Heart left ventricle (tissue), 16 donors: ENCODE measurements at regions not wholly inside any gene's neighbourhood (a gene's known extent, or its start where the extent isn't known, plus 50 kb on each side); places are given as distances from the start of the nearest gene placed in this dataset.

ENCODE experiments used
- ATAC-seq, 4 donors: fragments of 200-7000 bp; cut with Tn5 transposase; one replicate each; pipeline ENCODE4 v1.9.1; 2020 to 2022; ENCODE audit warnings: moderate library complexity in 4 of 4, mild to moderate bottlenecking in 3 of 4, moderate number of reproducible peaks in 1 of 4
- DNase-seq, 5 donors: peaks; one replicate each; pipeline ENCODE4 v3.0.0-alpha.2; 2020
- H3K27ac ChIP-seq, 12 donors: fragments of 200-600 bp; sonication (generic) in 4 of 12; one replicate each; pipeline versions ENCODE4 v1.5.0 to v1.8.0; 2016 to 2022; ENCODE audit warnings: mild to moderate bottlenecking in 2 of 12
- H3K27me3 ChIP-seq, 9 donors: fragments of 200-600 bp; sonication (generic) in 2 of 9; one replicate each; pipeline versions ENCODE4 v1.5.1 to v1.8.0; 2016 to 2022; ENCODE audit warnings: mild to moderate bottlenecking in 3 of 9
- H3K36me3 ChIP-seq, 9 donors: fragments of 200-600 bp; sonication (generic) in 2 of 9; one replicate each; pipeline versions ENCODE4 v1.5.0 to v1.8.0; 2018 to 2022; ENCODE audit warnings: mild to moderate bottlenecking in 2 of 9
- H3K4me1 ChIP-seq, 12 donors: fragments of 200-600 bp; sonication (generic) in 4 of 12; one replicate each; pipeline versions ENCODE4 v1.5.0 to v1.8.0; 2016 to 2022; ENCODE audit warnings: mild to moderate bottlenecking in 3 of 12
- H3K4me3 ChIP-seq, 12 donors: fragments of 200-600 bp; sonication (generic) in 4 of 12; one replicate each; pipeline versions ENCODE4 v1.5.0 to v1.8.0; 2017 to 2022; ENCODE audit warnings: mild to moderate bottlenecking in 9 of 12, moderate library complexity in 4 of 12
- H3K9me3 ChIP-seq, 12 donors: fragments of 200-600 bp; sonication (generic) in 4 of 12; one replicate each; pipeline versions ENCODE4 v1.5.0 to v1.8.0; 2016 to 2022; ENCODE audit warnings: mild to moderate bottlenecking in 1 of 12
- POLR2A ChIP-seq, 2 donors: fragments of 450-650 bp; IDR thresholded peaks; one replicate each; pipeline ENCODE4 v1.6.1; 2017; ENCODE audit warnings: antibody characterized with exemption in 2 of 2, mild to moderate bottlenecking in 2 of 2, moderate library complexity in 2 of 2
- WGBS, 4 donors: extraction: QIAGEN DNeasy Blood & Tissue Kit in 2 of 4; methylation state at CpG; one replicate each; pipeline versions ENCODE4 v1.1.5 to v1.1.7; 2013 to 2018; 5-methylcytosine and 5-hydroxymethylcytosine counted together
- intact Hi-C, 10 donors: fragments of 100-400 bp; cut with DNase I; formaldehyde crosslinking; loops; one replicate each; pipeline versions ENCODE4 v1.11.1 to v1.14.2; 2022
- TF ChIP-seq, protein P1 (sequence below), 12 donors: fragments of 200-600 bp; sonication (generic) in 4 of 12; IDR thresholded peaks; one replicate each; pipeline versions ENCODE4 v1.5.0 to v1.8.0; 2018 to 2022; ENCODE audit warnings: antibody characterized with exemption in 12 of 12, mild to moderate bottlenecking in 5 of 12
- donor health status: ischemic (EF 13 %, LVEDD 7.1; RV severe dilation, severe dysfunction).
- donor health status: healthy with polysubstance abuse.
- donor health status: DM: no; HTN: yes; CAD: no.
- donor health status: DM: no; HTN: no; CAD: no.
- donor health status: ischemic (EF 25% LVEDD 6.9; RV normal size, moderate dysfunction).
- donor health status: ischemic (EF 25% LVEDD 5.7; RV mildly dilated, moderate dysfunction).
- donor health status: healthy.
- donor health status: DM: yes; HTN: yes; CAD: no.
- donor health status: ischemic (EF 35%, LVEDD 5.7; RV mildly dilated, moderate dysfunction).
- donor health status: nonischemic (EF 11% LVEDD 7.7; RV severe dilation, severe dysfunction).
- donor health status: DM: yes; HTN: yes; CAD: no.
- donor health status: PGD.
- donor health status: ischemic (EF 29% LVEDD 5.4; RV normal size, mild dysfunction).
- donor health status: nonischemic (EF 23%, LVEDD 6.1; RV moderate dilation, normal function).

GRCh38 chr9:109963079-109963478 lies 183.1 kb downstream of the PALM2AKAP2 start:
- Histone ChIP-seq H3K27me3 (no peaks in the 10 kb centered on the region), H3K4me3 (no peak overlapping the region), H3K36me3 (no peaks in the 10 kb centered on the region), H3K27ac (no peak overlapping the region), H3K9me3 (no peaks in the 10 kb centered on the region), H3K4me1 (peaks cover 2 to 42% (median 18%) of the 10 kb centered on the region in 12 donors)
- intact Hi-C loops: loop anchor here in 2 of 10 donors (5.0 to 10.0 kb wide), 2 partner anchors 41 to 82 kb away; no protein-coding TSS in a partner anchor
- ATAC-seq (no peak), DNase-seq (no peak)
- TF ChIP-seq POLR2A (IDR thresholded peaks at IDR 0.05): no peak
- TF ChIP-seq, protein P1, sequence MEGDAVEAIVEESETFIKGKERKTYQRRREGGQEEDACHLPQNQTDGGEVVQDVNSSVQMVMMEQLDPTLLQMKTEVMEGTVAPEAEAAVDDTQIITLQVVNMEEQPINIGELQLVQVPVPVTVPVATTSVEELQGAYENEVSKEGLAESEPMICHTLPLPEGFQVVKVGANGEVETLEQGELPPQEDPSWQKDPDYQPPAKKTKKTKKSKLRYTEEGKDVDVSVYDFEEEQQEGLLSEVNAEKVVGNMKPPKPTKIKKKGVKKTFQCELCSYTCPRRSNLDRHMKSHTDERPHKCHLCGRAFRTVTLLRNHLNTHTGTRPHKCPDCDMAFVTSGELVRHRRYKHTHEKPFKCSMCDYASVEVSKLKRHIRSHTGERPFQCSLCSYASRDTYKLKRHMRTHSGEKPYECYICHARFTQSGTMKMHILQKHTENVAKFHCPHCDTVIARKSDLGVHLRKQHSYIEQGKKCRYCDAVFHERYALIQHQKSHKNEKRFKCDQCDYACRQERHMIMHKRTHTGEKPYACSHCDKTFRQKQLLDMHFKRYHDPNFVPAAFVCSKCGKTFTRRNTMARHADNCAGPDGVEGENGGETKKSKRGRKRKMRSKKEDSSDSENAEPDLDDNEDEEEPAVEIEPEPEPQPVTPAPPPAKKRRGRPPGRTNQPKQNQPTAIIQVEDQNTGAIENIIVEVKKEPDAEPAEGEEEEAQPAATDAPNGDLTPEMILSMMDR (IDR thresholded peaks at IDR 0.05): no peak
- 47 to 58% (median 52%) methylated on average over 2 of the region's 2 CpGs for WGBS, 4 donors

- intact Hi-C loops: loop anchor here in 5 of 10 donors (5.0 to 10.0 kb wide), 6 partner anchors 50 to 185 kb away; no protein-coding TSS in a partner anchor
- H3K27me3 ChIP-seq: no peaks in the 10 kb centered on the region
- DNase-seq: no peak
- H3K27ac ChIP-seq: peak overlapping the region in 1 of 12 donors; percentile 72
- ATAC-seq: no peak
- H3K4me1 ChIP-seq: peaks cover 0 to 51% (median 35%) of the 10 kb centered on the region in 12 donors
- H3K9me3 ChIP-seq: no peaks in the 10 kb centered on the region
- no peak for TF ChIP-seq POLR2A (IDR thresholded peaks at IDR 0.05)
- TF ChIP-seq, protein P1 (IDR thresholded peaks at IDR 0.05): no peak
- 90 to 95% (median 92%) methylated on average over 13 of the region's 13 CpGs for WGBS, 4 donors
- no peak overlapping the region for H3K4me3 ChIP-seq
- H3K36me3 ChIP-seq: no peaks in the 10 kb centered on the region
Observed at GRCh38 chr9:109966643-109967368, 186.8 kb downstream of the PALM2AKAP2 start.

DNA sequence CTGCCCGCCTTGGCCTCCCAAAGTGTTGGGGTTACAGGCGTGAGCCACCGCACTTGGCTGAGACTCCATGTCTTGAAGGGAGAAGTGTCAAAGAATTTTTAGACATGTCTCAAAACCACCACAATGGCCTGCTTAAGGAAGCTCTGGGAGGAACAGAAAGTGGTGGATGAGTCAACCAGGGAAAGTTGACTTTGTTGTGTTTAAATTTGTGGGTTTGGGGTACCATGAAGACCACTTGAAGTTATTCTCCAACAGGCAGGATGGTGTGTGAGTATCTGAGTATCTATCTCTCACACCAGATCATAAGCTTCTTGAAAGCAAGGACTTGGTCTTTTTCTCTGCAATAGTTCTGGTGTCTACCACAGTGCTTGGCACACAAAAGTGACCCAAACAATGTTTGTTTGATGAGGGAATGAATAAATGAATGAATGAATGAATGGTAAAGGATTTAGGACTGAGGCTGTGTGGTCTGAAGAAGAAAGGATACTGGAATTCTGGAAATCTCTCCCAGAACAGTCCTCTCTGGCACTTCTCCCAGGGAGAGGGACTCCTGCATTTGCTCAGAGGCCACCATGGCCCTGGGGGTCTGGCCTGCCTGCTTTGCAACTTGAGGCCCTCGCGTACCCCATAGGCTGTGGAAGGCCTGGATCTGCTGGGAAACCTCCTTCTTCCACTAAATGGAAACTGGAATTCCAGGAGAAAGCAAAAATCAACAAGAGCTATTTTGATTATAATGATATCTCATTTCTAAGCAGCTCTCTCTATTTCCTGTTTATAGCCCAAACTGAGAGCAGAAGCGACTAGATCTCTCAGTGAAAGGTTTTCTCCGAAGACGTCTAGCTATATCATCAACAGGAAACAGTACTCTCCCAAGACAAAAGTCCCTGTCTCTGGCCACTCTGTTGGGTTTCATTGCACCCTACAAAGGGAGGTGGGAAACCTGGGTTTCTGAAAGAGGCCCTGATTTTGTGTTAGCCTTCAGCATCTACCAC lies 187.9 kb downstream of the PALM2AKAP2 start:
- Histone ChIP-seq H3K9me3 (no peaks in the 10 kb centered on the region), H3K4me3 (no peak overlapping the region), H3K36me3 (no peaks in the 10 kb centered on the region), H3K4me1 (peaks cover 0 to 56% (median 34%) of the 10 kb centered on the region in 12 donors), H3K27ac (peak overlapping the region in 11 of 12 donors; percentile 11 to 88 (median 66)), H3K27me3 (no peaks in the 10 kb centered on the region)
- 67 to 75% (median 71%) methylated on average over 8 of the region's 8 CpGs for WGBS, 4 donors
- intact Hi-C loops: loop anchor here in 5 of 10 donors (5.0 to 10.0 kb wide), 6 partner anchors 51 to 184 kb away; no protein-coding TSS in a partner anchor
- no peak for TF ChIP-seq POLR2A (IDR thresholded peaks at IDR 0.05)
- no peak for ATAC-seq
- DNase-seq: no peak

DNA sequence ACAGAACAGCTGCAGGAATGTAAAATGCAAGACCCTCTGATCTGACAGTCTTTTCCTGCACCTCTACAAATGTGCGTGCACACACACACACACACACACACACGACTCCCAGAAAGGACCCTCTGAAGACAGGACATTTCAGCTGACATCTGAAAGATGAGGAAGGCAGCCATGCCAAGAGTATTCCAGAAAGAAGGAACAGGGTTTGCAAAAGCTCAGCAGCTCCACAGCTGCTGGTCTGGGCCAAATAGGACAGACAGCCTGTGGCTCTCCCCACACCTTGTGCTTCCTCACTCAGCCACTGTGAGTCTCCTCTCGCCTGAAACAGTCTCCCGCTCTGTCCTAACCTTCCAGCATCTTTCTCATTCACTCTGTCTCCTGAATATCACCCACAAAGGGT lies 189.0 kb downstream of the PALM2AKAP2 start:
- H3K36me3 ChIP-seq: no peaks in the 10 kb centered on the region
- peak overlapping the region in 11 of 12 donors; percentile 13 to 88 (median 66) for H3K27ac ChIP-seq
- H3K9me3 ChIP-seq: no peaks in the 10 kb centered on the region
- WGBS, 4 donors: 48 to 55% (median 51%) methylated on average over 4 of the region's 4 CpGs
- peak in 3 of 5 donors; percentile 37 to 44 (median 43) for DNase-seq
- H3K27me3 ChIP-seq: no peaks in the 10 kb centered on the region
- intact Hi-C loops: loop anchor here in 5 of 10 donors (5.0 to 10.0 kb wide), 6 partner anchors 52 to 183 kb away; no protein-coding TSS in a partner anchor
- H3K4me3 ChIP-seq: no peak overlapping the region
- H3K4me1 ChIP-seq: peaks cover 0 to 67% (median 39%) of the 10 kb centered on the region in 12 donors
- TF ChIP-seq POLR2A (IDR thresholded peaks at IDR 0.05): no peak
- TF ChIP-seq, protein P1 (IDR thresholded peaks at IDR 0.05): peak in 8 of 12 donors; percentile 8 to 52 (median 26)
- peak; percentile 32 to 79 (median 60) for ATAC-seq
